A673 (cell line): ENCODE measurements at regions not wholly inside any gene's neighbourhood (a gene's known extent, or its start where the extent isn't known, plus 50 kb on each side); places are given as distances from the start of the nearest gene placed in this dataset.

Source experiments
- BruUV-seq: library from RNA; stranded (reverse); fragments of 400-500 nt; replicated peaks from 2 replicates; lab custom pipeline; 2021; lab: Mats Ljungman, UMichigan
- CTCF ChIA-PET: fragments of 300-600 bp; sonication (Branson Sonifier 250); formaldehyde crosslinking; loops from one replicate; lab custom pipeline; 2022; ENCODE audit warnings: antibody characterized with exemption; lab: Charles Lee
- POLR2A ChIA-PET: fragments of 300-600 bp; sonication (Branson Sonifier 250); formaldehyde crosslinking; loops from one replicate; lab custom pipeline; 2022; ENCODE audit warnings: antibody characterized with exemption; ENCODE audit not compliant: low non-redundant PET; lab: Charles Lee
- DNase-seq: peaks from one replicate; pipeline ENCODE4 v3.0.0-alpha.2; 2015; ENCODE audit warnings: low spot score
- H3K27ac ChIP-seq: fragments of 200-600 bp; sonication (generic); 2 replicates; pipeline ENCODE4 v1.5.1; 2016; ENCODE audit warnings: mixed run types, low read depth, mild to moderate bottlenecking, mixed read lengths, antibody characterized with exemption, low read length; ENCODE audit not compliant: poor library complexity, severe bottlenecking
- H3K27me3 ChIP-seq: fragments of 200-600 bp; sonication (generic); replicated peaks from 2 replicates; pipeline ENCODE4 v1.6.1; 2017; ENCODE audit warnings: mixed run types, low read depth, mild to moderate bottlenecking, mixed read lengths, antibody characterized with exemption, low read length; ENCODE audit not compliant: insufficient read depth, poor library complexity
- H3K36me3 ChIP-seq: fragments of 200-600 bp; sonication (generic); 2 replicates; pipeline ENCODE4 v1.6.1; 2016; ENCODE audit warnings: mixed run types, mild to moderate bottlenecking, mixed read lengths, antibody characterized with exemption, low read length; ENCODE audit not compliant: insufficient read depth, poor library complexity, severe bottlenecking
- H3K4me1 ChIP-seq: fragments of 200-600 bp; sonication (generic); 2 replicates; pipeline ENCODE4 v1.6.1; 2017; ENCODE audit warnings: mixed run types, mild to moderate bottlenecking, mixed read lengths, antibody characterized with exemption, low read length; ENCODE audit not compliant: insufficient read depth, poor library complexity, severe bottlenecking
- H3K4me3 ChIP-seq: fragments of 200-600 bp; sonication (generic); 2 replicates; pipeline ENCODE4 v1.5.1; 2016; ENCODE audit warnings: low read depth, mixed run types, mild to moderate bottlenecking, mixed read lengths, low read length; ENCODE audit not compliant: poor library complexity, severe bottlenecking
- H3K9me3 ChIP-seq: fragments of 200-600 bp; sonication (generic); 2 replicates; pipeline ENCODE4 v1.6.1; 2016; ENCODE audit warnings: mixed run types, low read depth, mild to moderate bottlenecking, mixed read lengths, antibody characterized with exemption, low read length; ENCODE audit not compliant: poor library complexity, severe bottlenecking
- CTCF ChIP-seq: fragments of 300-800, 200-600 bp; sonication (generic); conservative IDR thresholded peaks from 2 replicates; pipeline ENCODE4 v1.5.1; 2017; ENCODE audit warnings: low read depth, mild to moderate bottlenecking, antibody characterized with exemption, low read length, moderate library complexity, mixed read lengths
- EZH2 ChIP-seq: fragments of 200-600 bp; sonication (generic); IDR thresholded peaks from 2 replicates; pipeline ENCODE4 v1.6.1; 2017; ENCODE audit warnings: borderline replicate concordance, low read depth, mild to moderate bottlenecking, mixed read lengths, antibody characterized with exemption, low read length; ENCODE audit not compliant: poor library complexity, severe bottlenecking
- intact Hi-C: fragments of 100-400 bp; cut with micrococcal nuclease; formaldehyde crosslinking; loops from one replicate; pipeline ENCODE4 v1.10.0; 2022; ENCODE audit not compliant: unreplicated experiment

- no TSS peak for BruUV-seq
- Histone ChIP-seq H3K9me3 (no peaks in the 10 kb centered on the region), H3K4me3 (no peak overlapping the region), H3K27me3 (no peaks in the 10 kb centered on the region), H3K36me3 (no peaks in the 10 kb centered on the region), H3K27ac (no peak overlapping the region), H3K4me1 (no peaks in the 10 kb centered on the region)
- no peak for DNase-seq
- POLR2A ChIA-PET = no interaction called here
- intact Hi-C loops = no loop called here
- CTCF ChIA-PET = no interaction called here
- TF ChIP-seq EZH2 (no peak), CTCF (no peak)
These were observed 97.3 kb downstream of the CENPW start for GRCh38 chr6:126437205-126437604.

GRCh38 chr6:126439040-126439439 lies 99.1 kb downstream of the CENPW start:
- intact Hi-C loops = no loop called here
- DNase-seq = no peak
- TF ChIP-seq EZH2 (no peak), CTCF (no peak)
- H3K4me1 ChIP-seq = no peaks in the 10 kb centered on the region
- no peaks in the 10 kb centered on the region for H3K9me3 ChIP-seq
- no peaks in the 10 kb centered on the region for H3K36me3 ChIP-seq
- POLR2A ChIA-PET = no interaction called here
- CTCF ChIA-PET = no interaction called here
- H3K27ac ChIP-seq = no peak overlapping the region
- no peak overlapping the region for H3K4me3 ChIP-seq
- H3K27me3 ChIP-seq = no peaks in the 10 kb centered on the region
- no TSS peak for BruUV-seq

GRCh38 chr6:126440923-126441322 lies 101.0 kb downstream of the CENPW start:
- intact Hi-C loops = no loop called here
- no peaks in the 10 kb centered on the region for H3K36me3 ChIP-seq
- no peak for TF ChIP-seq CTCF
- TF ChIP-seq EZH2 = no peak
- no peaks in the 10 kb centered on the region for H3K9me3 ChIP-seq
- no peak overlapping the region for H3K4me3 ChIP-seq
- no peaks in the 10 kb centered on the region for H3K27me3 ChIP-seq
- no TSS peak for BruUV-seq
- H3K4me1 ChIP-seq = no peaks in the 10 kb centered on the region
- DNase-seq = no peak
- ChIA-PET CTCF (no interaction called here), POLR2A (no interaction called here)
- H3K27ac ChIP-seq = no peak overlapping the region
